PC-3 (cell line): ENCODE measurements at regions not wholly inside any gene's neighbourhood (a gene's known extent, or its start where the extent isn't known, plus 50 kb on each side); places are given as distances from the start of the nearest gene placed in this dataset.
"Not testable (repeated sequence)": the region's sequence is repeated elsewhere in the genome, so short reads cannot be mapped to it uniquely, and the experiment has no call there.

Experiments used
- EZH2 ChIP-seq: fragments of 300-600 bp; sonication (generic); IDR thresholded peaks from one replicate; pipeline ENCODE4 v1.6.1; 2017; ENCODE audit warnings: antibody characterized with exemption, mild to moderate bottlenecking, low read length; ENCODE audit not compliant: unreplicated experiment
- EZH2phosphoT487 ChIP-seq: fragments of 300-600 bp; sonication (generic); IDR thresholded peaks from 2 replicates; pipeline ENCODE4 v1.6.1; 2018; ENCODE audit warnings: mild to moderate bottlenecking, antibody characterized with exemption, low read length, borderline replicate concordance
- TF ChIP-seq, protein P1 (sequence below): fragments of 300-600 bp; sonication (generic); conservative IDR thresholded peaks from 2 replicates; pipeline ENCODE4 v1.5.1; 2017; ENCODE audit warnings: antibody characterized with exemption, low read depth, mild to moderate bottlenecking, low read length

DNA sequence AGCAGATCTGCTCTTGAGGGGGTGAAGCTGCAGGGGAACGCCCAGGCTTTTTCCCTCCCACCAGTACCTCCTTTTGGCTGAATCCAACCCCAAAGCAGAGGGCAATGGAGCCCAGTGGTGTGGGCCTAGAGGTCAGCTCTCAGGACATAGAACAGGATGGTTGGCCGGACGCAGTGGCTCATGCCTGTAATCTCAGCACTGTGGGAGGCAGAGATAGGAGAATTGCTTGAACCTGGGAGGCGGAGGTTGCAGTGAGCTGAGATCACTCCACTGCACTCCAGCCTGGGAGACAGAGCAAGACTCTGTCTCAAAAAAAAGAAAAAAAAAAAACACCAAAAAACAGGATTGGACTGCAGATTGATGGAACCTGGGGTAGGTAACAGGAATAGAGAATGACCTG, 73.3 kb upstream of the ADGRL1 start:
- TF ChIP-seq EZH2, EZH2phosphoT487: not testable (repeated sequence)
- TF ChIP-seq, protein P1, sequence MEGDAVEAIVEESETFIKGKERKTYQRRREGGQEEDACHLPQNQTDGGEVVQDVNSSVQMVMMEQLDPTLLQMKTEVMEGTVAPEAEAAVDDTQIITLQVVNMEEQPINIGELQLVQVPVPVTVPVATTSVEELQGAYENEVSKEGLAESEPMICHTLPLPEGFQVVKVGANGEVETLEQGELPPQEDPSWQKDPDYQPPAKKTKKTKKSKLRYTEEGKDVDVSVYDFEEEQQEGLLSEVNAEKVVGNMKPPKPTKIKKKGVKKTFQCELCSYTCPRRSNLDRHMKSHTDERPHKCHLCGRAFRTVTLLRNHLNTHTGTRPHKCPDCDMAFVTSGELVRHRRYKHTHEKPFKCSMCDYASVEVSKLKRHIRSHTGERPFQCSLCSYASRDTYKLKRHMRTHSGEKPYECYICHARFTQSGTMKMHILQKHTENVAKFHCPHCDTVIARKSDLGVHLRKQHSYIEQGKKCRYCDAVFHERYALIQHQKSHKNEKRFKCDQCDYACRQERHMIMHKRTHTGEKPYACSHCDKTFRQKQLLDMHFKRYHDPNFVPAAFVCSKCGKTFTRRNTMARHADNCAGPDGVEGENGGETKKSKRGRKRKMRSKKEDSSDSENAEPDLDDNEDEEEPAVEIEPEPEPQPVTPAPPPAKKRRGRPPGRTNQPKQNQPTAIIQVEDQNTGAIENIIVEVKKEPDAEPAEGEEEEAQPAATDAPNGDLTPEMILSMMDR = not testable (repeated sequence)
